GM18858 (cell line): ENCODE measurements at regions not wholly inside any gene's neighbourhood (a gene's known extent, or its start where the extent isn't known, plus 50 kb on each side); places are given as distances from the start of the nearest gene placed in this dataset.
"Not testable (repeated sequence)": the region's sequence is repeated elsewhere in the genome, so short reads cannot be mapped to it uniquely, and the experiment has no call there.

Experiments
- ATAC-seq: cut with Tn5 transposase; IDR thresholded peaks from one replicate; pipeline ENCODE4 v1.9.1; 2021; ENCODE audit not compliant: unreplicated experiment

DNA sequence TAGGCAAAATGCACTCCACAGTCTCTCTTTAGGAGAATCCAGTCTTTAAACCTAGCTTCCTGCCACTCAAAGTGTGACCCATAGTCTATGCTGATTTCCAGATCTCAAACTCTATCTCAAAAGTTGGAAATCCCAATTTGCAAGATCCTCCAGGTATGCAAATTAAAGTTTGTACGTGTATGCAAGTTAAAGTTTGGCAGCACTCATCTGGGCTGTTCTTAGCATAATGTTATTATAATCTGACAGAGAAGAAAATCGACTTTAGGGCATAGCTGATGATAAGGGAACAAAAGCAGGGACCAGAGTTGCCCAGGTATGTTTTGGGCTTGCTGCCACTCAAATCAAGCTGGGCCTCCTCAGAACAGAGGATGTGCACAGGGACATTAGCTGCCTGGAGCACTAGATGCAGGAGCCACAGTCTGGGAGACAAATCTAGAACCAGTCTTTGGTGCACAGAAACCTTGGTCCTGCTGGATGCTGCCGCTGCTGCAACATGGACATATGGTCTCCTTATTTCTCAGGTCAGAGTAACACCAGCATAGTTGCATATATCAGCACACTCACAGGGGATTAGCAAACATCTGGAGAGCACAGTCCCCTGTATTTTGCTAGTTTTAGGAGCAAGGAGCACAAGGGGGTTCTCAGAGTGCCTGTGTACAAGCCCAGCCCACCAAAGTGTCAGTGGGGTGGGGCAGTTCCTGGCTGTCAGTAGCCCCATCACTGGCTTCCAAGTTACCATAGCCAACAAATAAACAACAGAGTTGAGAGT is 242.6 kb downstream of the TTC32 start:
- no peak for ATAC-seq

DNA sequence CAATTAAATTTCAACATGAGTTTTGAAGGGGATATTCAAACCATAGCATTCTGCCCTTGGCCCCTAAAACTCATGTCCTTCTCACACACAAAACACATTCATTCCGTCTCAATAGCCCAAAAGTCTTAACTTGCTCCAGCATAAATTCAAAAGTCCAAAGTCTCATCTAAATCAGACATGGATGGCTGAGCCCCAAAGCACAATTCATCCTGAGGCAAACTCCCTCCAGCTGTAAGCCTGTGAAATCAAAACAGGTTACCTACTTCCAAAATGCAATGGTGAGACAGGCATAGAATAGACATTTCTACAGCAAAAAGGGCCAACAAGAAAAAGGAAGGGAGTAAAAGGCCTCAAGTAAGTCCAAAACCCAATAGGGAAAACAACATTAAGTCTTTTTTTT is 245.8 kb downstream of the TTC32 start:
- no peak for ATAC-seq

DNA sequence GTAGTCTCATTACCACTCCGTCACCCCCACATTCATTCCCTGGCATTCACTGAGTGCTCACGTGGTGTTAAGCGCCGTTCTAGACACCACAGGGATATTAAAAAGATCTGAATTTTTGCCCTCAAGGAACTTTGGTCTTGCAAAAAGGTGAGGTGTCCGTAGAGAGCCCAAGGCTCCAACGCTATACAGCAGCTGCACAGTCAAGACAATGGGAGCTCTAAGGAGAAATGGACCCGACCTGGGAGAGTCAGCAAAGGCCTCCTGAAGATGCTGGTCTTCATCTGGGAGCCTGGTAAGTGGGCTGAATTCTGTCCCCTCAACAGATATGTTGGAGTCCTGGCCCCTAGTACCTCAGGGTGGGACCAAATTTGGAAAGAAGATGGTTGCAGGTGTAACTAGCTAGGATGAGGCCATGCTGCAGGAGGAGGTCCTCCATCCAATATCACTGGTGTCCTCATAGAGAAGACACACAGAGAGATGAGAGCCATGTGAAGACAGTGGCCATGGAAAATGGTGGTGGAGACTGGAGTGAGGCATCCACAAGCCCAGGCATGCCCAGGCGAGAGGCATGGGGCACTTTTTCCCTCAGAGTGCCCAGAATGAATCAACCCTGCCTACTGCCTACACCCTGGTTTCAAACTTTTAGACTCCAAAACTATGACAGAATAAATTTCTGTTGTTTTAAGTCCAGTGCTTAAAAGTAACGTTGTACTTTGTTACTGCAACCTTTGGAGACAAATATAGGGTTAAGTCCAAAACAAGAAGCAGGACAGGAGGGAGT is 247.3 kb downstream of the TTC32 start:
- no peak for ATAC-seq

DNA sequence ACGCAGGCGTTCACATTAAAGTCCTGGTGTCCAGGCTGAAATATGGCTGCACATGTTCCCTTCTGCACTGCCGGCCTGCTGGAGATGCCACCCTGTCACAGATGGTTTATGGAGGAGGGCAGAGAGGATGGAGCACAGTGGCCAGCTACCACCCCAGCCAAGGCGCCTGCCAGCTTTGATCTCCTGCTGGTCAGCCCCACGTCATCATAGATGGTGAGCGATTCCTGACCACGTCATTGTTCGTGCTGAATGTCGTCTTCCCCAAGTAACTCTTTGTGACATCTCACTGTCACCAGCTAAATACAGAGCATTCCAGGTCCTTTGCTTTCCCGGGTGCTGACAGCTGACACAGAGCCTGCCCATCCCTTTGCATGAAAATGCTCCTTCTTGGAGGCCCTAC is 248.3 kb downstream of the TTC32 start:
- no peak for ATAC-seq

DNA sequence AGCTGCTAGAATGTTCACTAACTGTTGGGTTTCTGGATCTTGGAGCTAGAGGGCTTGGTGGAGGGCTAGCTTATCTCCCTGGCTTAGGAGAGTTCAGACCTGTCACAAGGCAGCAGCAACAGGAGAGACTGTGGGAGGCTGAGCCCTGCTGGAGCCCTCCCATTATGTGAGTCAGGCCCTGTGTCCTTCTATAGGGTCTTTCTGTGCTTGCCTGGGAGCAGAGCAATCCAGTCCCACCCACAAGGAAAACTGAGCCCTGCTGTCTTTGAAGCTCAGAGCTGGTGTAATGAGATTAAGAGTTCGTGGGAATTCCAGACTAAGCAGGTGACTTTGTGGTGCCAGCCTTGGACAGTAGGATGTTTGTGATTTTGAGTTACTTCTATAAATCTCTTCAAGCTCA is 249.0 kb downstream of the TTC32 start:
- no peak for ATAC-seq

DNA sequence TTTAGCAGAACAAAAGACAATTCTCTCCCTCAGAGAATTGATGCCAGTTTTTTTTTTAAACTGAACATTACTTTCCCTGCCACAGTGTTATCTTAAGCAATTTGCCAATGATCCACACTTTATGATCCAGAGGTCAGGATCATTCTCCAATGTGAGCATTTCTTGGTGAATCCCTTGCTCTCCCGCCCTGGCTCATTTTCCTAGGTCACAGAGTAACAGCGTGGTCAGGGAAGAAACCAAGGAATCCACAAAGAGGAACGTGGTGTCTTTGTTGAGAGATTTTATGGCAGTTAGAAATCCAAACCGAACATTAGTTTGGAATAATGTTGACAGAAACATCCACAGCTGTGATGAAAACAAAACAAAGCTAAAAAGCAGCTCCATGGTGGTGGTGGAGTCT is 250.3 kb downstream of the TTC32 start:
- no peak for ATAC-seq

DNA sequence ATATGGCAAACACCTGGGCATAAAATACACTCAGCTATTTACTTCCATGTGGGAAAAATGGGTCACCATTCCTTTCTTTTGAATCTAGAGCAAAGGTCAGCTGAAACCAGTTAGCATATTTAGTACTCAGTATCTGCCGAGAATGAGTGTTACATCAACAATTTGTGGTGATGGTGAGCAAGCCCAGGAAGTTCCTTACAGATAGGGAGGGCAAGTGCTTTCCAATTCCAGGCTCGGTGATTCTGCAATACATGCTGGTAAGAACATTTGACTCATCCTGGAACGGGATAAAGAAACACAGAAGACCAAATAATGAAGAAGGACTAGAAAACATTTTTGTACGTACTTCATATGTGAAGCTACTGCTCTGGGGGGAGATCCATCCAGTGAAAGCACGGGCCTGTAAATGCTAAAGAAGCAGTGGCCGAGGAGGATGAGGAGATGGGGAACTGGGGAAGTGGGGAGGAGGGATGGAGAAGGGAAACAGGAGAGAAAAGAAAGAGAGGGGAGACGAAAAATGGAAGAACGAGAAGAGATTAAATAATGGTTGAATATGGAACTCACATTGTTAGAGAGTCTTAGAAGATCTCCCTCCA is 251.9 kb downstream of the TTC32 start:
- no peak for ATAC-seq

DNA sequence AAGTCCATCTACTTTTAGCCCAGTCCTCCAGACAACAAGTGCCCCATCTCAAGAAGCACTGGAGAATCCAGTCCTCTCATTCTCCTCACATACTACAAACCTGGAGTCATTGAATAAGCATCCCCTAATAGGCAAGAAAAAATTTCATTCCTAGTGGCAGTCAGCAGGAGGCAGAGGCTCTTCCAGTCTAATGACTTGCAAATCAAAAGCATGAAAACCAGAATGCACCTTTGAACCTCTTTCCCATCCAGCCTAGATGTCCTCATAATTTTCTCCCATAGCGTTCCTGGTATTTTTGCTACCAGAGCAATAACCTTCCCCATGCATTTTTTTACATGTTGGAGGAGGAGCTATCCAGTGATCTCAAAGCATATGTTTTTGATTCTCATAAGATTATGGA is 252.6 kb downstream of the TTC32 start:
- no peak for ATAC-seq

DNA sequence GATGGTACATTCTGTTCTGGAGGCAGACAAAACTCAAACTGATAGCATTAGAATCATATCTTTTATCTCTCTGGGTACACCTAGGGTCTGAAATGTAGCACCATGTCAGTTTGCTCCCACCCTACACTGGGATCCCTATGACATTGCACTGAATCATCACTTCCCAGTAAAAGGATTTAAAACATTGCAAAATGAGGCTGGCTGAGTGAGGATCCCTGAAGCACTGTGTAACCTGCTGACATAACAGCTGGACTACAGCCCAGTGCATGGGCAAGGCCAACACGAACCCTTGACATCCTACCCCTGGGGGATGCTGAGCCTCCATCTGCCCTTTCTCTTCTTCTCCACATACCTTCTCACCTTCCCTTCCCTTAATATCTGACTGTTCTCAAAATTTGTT is 253.2 kb downstream of the TTC32 start:
- ATAC-seq = no peak

DNA sequence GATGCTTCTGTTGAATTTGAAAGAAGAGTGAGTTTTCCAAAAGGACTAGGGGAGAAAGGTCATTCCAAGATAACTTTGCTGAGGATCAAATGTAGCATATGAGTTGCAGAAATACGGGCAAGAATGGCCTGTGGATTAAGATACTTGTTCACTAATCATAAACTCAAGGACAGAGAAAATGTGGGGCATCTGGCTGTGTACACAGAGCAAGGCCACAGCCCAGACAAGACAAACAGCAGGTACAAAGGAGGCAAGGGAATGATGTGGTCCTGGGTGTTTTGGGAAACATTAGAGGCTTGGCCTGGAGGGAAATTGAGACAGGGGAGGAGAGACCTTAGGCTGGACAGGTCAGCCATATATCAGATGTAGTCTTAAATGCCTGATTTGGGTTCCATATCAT is 254.8 kb downstream of the TTC32 start:
- ATAC-seq = no peak

DNA sequence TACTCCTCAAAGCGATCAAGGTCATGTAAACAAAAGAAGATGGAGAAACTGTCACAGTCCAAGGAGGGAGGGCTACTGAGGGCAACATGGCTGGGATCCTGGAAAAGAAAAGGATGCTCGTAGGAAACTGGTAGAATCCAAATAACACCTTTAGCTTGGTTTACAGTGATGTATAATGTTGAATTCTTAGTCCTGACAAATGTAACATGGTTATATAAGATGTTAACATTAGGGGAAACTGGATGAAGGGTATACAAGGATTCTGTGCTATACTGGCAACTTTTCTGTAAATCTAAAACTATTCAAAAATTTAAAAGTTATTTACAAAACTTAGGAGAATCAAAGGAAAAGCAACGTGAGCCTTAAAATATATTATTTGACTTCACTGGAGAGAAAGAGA is 257.0 kb downstream of the TTC32 start:
- ATAC-seq = no peak

DNA sequence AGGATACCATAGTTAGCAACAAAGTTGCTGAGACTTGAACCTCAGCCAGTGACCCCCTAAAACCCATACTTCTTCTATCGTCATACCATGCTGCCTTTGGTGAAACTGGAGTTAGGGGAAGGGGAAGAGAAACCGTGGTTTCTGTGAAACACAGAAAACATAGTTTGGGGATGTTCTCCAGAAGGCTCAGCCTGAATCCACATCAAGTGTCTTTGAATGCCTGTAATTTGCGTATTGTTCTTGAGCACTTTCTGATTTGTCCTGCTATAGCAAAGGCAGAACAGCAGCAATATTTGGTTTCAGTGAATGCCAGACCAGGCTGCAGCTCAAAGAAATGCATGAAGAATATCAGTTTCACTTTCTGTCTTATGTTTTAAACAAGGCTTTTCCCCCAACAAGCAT is 258.7 kb downstream of the TTC32 start:
- ATAC-seq = peak; percentile 73

DNA sequence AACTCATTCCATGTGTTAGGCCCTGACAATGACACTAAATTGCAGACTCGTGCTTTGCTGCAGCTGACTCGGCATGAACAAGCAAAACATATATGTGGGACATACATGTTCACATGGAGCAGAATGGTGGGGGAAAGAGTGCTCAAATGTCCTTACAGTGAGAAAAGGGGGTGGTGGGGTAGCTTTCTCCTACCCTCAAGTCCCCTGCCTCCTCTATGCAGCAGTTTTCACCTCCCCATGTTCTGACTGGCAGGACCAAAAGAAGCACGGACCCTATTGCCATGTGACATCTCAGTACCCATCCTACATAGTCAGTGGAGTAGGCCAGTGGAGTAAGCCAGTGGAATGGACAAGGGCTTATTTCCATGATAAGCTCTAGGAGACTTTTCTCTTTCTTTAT is 259.3 kb downstream of the TTC32 start:
- ATAC-seq = no peak

DNA sequence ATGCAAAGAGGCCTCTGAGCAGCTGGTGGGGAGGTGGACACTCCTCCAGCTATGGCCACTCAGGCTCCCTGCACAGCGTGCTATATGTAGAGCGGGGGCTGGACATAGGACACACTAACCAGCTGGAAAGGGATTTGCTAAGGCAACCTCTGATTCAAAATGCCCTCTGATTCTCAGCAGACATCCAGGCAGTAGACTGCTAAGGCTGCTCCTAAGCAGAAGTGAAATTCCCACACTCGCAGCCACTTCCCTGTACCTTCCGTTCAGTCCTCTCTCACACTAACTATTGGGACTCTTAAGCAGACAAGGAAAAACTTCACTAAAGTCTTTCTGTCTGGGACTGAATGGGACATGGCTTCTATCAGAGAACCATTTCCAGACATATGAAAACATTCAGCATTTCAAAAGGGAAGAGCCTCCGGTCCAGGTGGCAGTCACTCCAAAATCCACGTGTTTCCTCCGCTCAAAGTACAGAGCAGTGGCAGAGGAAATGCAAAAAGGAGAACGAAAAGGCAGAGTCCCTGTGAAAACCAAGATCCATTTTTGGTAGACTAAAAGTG is 265.8 kb downstream of the TTC32 start:
- ATAC-seq = no peak

DNA sequence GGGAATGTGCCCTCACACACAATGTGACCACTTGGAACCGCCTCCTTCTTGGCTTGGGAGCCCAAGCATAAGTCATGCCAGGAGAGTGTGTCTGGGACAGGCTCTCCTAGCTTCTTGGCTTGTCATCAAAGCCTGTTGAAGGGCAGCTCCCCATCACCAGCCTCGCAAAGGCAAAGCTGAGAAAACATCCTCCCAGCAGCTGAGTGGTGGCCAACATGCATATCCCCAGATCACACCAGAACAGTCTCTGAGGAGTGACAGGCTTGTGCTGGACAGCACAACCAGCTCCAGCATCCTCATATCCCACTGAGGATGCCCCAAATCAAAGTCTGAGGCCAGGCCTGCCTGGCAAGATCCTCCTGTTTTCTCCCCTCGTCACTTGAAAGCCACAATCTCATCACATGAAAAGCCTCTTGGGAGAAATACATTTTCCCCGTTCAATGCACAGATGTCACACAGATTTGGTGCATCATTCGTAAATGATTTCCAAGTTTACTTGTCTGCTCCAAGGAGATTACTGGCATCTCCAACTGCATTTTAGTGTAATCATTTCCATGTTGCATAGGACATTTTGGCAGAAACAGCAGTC is 269.3 kb downstream of the TTC32 start:
- ATAC-seq = no peak

DNA sequence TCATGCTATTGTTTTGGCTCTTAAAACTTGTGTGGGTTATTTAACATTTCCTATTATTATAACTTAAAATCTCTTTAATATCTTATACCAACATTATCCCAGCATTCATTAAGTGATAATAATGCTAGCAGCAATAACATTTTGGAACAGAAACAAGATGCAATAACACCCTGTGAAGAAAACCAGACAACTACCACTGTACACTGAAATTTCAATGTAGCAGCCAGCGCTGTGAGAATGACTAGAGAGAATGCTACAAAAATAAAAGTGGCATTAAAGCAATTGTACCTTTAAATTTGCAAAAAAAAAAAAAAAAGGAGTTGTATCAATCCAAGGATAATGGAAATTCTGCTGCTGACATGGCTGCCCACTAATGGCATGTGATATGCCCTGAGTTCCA is 269.9 kb downstream of the TTC32 start:
- no peak for ATAC-seq

DNA sequence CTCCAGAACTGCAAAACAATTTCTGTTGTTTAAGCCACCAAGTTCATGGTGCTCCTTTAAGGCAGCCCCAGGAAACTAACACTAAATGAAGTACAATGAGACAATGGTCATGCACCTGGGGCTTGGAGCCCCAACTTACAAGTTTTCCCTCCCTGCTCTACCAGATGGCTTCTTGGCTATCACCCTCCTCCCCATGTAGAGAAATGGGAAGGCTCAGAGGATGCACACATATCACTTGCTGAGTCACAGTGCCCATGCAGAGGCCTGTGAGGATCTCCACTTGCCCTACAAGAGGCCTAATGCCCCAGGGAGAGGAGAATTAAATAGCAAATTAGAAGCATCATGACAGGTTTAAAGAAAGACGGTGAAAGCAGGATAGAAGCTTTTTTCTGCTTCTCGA is 270.9 kb downstream of the TTC32 start:
- no peak for ATAC-seq

DNA sequence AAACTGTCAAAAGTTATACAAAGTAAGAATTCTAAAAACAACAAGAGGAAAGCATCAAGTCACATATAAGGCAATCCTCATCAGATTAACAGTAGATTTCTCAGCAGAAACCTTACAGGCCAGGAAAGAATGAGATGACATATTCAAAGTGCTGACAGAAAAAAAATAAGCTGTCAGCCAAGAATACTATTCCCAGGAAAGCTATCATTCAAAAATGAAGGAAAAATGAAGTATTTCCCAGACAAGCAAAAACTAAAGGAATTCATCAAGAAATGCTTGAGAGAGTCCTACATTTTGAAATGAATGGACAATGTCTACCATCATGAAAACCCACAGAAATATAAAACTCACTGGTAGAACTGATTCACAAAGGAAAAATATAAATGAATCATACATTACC is 268.9 kb upstream of the OSR1 start:
- ATAC-seq = no peak

DNA sequence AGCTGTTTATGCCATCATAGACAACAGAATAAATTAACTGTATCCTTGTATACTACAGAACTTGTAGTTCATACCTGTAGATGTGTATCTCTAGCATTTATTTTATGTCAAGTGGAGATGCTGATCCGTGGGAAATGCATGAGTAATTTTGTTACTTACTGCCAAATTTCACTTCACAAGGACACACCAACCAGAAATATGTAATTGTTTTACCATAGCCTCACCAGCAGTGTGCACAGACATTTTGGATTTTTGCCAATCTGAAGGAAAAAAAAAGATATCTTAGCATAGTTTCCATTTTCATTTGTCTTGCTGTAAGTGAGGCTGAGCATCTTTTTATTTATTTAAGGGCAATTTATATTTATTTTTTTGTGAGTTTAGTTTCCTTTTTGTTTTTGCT is 265.1 kb upstream of the OSR1 start:
- ATAC-seq = no peak

DNA sequence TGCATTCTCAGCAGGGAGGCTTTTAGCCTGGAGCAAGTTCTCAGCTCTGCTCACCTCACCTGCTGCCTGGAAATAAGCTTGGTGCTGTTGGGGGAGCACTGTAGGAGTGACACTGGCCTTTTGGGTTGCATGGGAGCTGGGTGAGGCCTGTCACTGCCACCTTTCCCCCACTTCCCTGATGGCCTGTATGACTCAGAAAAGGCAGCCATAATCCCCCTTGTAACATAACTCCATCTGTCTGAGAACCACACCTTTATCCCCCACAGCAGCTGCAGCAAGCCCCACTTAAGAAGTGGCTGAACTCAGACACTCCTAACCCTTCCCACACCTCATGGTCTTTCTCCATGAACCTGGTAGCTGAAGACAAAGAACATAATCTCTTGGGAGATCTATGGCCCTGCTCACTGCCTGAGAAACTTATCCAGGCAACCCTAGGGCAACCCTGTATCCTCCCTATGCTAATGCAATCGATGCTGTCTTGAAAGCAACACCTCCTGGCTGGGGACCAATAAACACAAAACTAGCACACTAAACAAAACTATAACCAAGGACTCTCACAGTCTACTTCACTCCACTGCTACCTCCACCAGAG is 258.9 kb upstream of the OSR1 start:
- ATAC-seq = no peak

DNA sequence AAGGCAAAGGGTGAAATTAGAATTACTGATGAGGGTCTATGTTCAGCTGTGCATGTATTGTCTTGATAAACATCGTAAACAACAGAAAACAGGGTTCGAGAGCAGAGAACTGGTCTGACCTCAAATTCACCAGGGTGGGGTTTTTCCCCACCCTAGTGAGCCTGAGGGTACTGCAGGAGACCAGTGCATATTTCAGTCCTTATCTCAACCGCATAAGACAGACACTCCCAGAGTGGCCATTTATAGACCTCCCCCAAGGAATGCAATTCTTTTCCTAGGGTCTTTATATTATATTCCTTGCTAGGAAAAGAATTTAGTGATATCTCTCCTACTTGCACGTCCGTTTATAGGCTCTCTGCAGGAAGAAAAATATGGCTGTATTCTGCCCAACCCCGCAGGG is 257.0 kb upstream of the OSR1 start:
- not testable (repeated sequence) for ATAC-seq
